CD4-positive, CD25-positive, alpha-beta regulatory T cell (primary cell): ENCODE measurements at regions not wholly inside any gene's neighbourhood (a gene's known extent, or its start where the extent isn't known, plus 50 kb on each side); places are given as distances from the start of the nearest gene placed in this dataset.
A peak's percentile ranks its signal among the peaks of the same experiment; 100 is the strongest.
"Not testable (repeated sequence)": the region's sequence is repeated elsewhere in the genome, so short reads cannot be mapped to it uniquely, and the experiment has no call there.

Experiments
- ATAC-seq, 2 donors: fragments of 150-1000 bp; cut with Tn5 transposase; one replicate each; pipeline ENCODE4 v1.10.0; 2021; ENCODE audit warnings: low read depth in 2 of 2, moderate number of reproducible peaks in 2 of 2, moderate library complexity in 1 of 2
- DNase-seq, 3 donors: peaks; one replicate each; pipeline versions ENCODE4 v3.0.0 to v3.0.0-alpha.2; 2012 to 2022; ENCODE audit warnings: mixed read lengths in 1 of 3
- H3K27ac ChIP-seq: one replicate; pipeline ENCODE4 v1.7.0; 2013; ENCODE audit warnings: mild to moderate bottlenecking, low read length; ENCODE audit not compliant: insufficient read depth, poor library complexity, severe bottlenecking
- H3K27me3 ChIP-seq: one replicate; pipeline ENCODE4 v1.7.0; 2013; ENCODE audit warnings: low read length; ENCODE audit not compliant: control insufficient read depth, insufficient read depth
- H3K36me3 ChIP-seq: one replicate; pipeline ENCODE4 v1.7.0; 2013; ENCODE audit warnings: mild to moderate bottlenecking, low read length, moderate library complexity; ENCODE audit not compliant: control insufficient read depth, insufficient read depth
- H3K4me1 ChIP-seq: 2 replicates; pipeline ENCODE4 v1.7.0; 2013; ENCODE audit warnings: mild to moderate bottlenecking, low read length; ENCODE audit not compliant: insufficient read depth, control insufficient read depth, poor library complexity, severe bottlenecking
- H3K4me3 ChIP-seq: one replicate; pipeline ENCODE4 v1.7.0; 2013; ENCODE audit warnings: low read depth, mild to moderate bottlenecking, low read length, moderate library complexity
- H3K9me3 ChIP-seq, 2 experiments: 1 replicate in 1 of 2; 2 replicates in 1 of 2; pipeline ENCODE4 v1.7.0; 2013; ENCODE audit warnings: low read length in 2 of 2, mild to moderate bottlenecking in 1 of 2, moderate library complexity in 1 of 2; ENCODE audit not compliant: control insufficient read depth in 2 of 2
- H3K27ac Mint-ChIP-seq, 3 donors: one replicate each; pipeline ENCODE4 v1.8.0; 2020 to 2022; ENCODE audit warnings: mild to moderate bottlenecking in 3 of 3, mixed read lengths in 3 of 3, moderate library complexity in 2 of 3
- H3K27me3 Mint-ChIP-seq: one replicate; pipeline ENCODE4 v1.8.0; 2022; ENCODE audit warnings: mild to moderate bottlenecking, mixed read lengths
- H3K36me3 Mint-ChIP-seq: one replicate; pipeline ENCODE4 v1.8.0; 2020; ENCODE audit warnings: mixed read lengths
- H3K4me1 Mint-ChIP-seq, 4 donors: one replicate each; pipeline ENCODE4 v1.8.0; 2020 to 2022; ENCODE audit warnings: mixed read lengths in 4 of 4, mild to moderate bottlenecking in 1 of 4
- H3K4me3 Mint-ChIP-seq, 4 donors: one replicate each; pipeline ENCODE4 v1.8.0; 2020 to 2022; ENCODE audit warnings: mild to moderate bottlenecking in 4 of 4, mixed read lengths in 4 of 4, moderate library complexity in 3 of 4
- H3K9me3 Mint-ChIP-seq, 7 donors: one replicate each; pipeline ENCODE4 v1.8.0; 2020 to 2022; ENCODE audit warnings: mixed read lengths in 7 of 7, mild to moderate bottlenecking in 3 of 7, moderate library complexity in 2 of 7

GRCh38 chr1:102174259-102174863, 177.6 kb upstream of the OLFM3 start:
- no peaks in the 10 kb centered on the region for H3K9me3 ChIP-seq
- peaks cover 0 to 4% (median 0%) of the 10 kb centered on the region in 7 donors for H3K9me3 Mint-ChIP-seq
- no peaks in the 10 kb centered on the region for H3K36me3 Mint-ChIP-seq
- no peaks in the 10 kb centered on the region for H3K27me3 Mint-ChIP-seq
- no peak overlapping the region for H3K4me3 ChIP-seq
- H3K27me3 ChIP-seq = no peaks in the 10 kb centered on the region
- DNase-seq (peak in 1 of 3 donors; percentile 7), ATAC-seq (no peak)
- H3K36me3 ChIP-seq = no peaks in the 10 kb centered on the region
- H3K27ac ChIP-seq = no peak overlapping the region
- H3K4me1 Mint-ChIP-seq = no peaks in the 10 kb centered on the region
- no peak overlapping the region for H3K27ac Mint-ChIP-seq
- H3K4me1 ChIP-seq = no peaks in the 10 kb centered on the region
- H3K4me3 Mint-ChIP-seq = no peak overlapping the region

GRCh38 chr1:102172200-102172599, 175.5 kb upstream of the OLFM3 start:
- no peak overlapping the region for H3K27ac Mint-ChIP-seq
- H3K9me3 Mint-ChIP-seq = peaks cover 0 to 8% (median 0%) of the 10 kb centered on the region in 7 donors
- Histone ChIP-seq H3K4me3 (no peak overlapping the region), H3K4me1 (no peaks in the 10 kb centered on the region), H3K27ac (no peak overlapping the region), H3K27me3 (no peaks in the 10 kb centered on the region), H3K9me3 (no peaks in the 10 kb centered on the region), H3K36me3 (no peaks in the 10 kb centered on the region)
- DNase-seq (no peak), ATAC-seq (no peak)
- H3K36me3 Mint-ChIP-seq = no peaks in the 10 kb centered on the region
- H3K27me3 Mint-ChIP-seq = peaks cover 5% of the 10 kb centered on the region
- no peak overlapping the region for H3K4me3 Mint-ChIP-seq
- no peaks in the 10 kb centered on the region for H3K4me1 Mint-ChIP-seq

DNA sequence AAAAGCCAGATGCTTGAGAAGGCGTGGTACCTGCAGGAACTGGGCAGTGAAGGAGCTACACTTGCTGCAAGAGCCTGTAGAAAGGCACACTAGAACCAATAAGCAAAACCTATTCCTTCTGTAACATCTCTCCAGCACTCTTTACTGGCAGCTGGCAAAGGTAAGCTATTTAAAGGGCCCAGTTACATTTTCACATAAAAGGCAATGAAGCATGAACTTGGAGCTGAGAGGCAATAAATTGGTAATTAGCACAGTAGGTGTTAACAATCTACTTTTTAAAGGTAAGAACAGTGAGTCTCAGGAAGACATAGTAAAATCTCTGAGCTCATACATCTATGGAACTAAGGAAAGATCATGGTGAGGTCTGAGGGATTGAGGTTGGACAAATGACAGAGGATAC, 167.1 kb upstream of the OLFM3 start:
- peaks cover 5% of the 10 kb centered on the region for H3K27me3 Mint-ChIP-seq
- H3K4me3 ChIP-seq = no peak overlapping the region
- H3K27ac ChIP-seq = no peak overlapping the region
- H3K4me1 Mint-ChIP-seq = no peaks in the 10 kb centered on the region
- no peak overlapping the region for H3K4me3 Mint-ChIP-seq
- no peak for ATAC-seq
- DNase-seq = no peak
- no peak overlapping the region for H3K27ac Mint-ChIP-seq
- H3K36me3 Mint-ChIP-seq = no peaks in the 10 kb centered on the region
- no peaks in the 10 kb centered on the region for H3K4me1 ChIP-seq
- H3K9me3 ChIP-seq = no peaks in the 10 kb centered on the region
- no peaks in the 10 kb centered on the region for H3K36me3 ChIP-seq
- H3K27me3 ChIP-seq = no peaks in the 10 kb centered on the region
- peaks cover 0 to 8% (median 3%) of the 10 kb centered on the region in 7 donors for H3K9me3 Mint-ChIP-seq

DNA sequence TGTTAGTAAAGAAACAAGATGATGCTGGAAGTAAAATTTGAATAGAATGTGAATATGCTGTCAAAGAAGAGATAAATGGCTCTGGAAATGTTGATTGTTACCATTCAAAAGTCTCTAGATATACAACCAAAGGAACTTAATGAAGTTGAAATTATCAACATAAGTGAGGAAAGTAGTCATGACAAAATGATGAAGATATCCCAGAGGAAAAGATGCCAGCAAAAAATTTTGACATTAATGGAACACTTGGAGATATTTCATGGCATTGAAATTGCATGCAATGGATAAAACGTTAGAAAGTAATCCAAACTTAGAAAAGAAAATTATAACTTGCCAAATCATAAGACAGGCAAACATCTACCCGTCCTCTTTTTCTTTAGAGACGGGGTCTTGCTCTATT, 154.5 kb upstream of the OLFM3 start:
- Histone ChIP-seq H3K4me3 (no peak overlapping the region), H3K9me3 (no peaks in the 10 kb centered on the region), H3K4me1 (no peaks in the 10 kb centered on the region), H3K27me3 (no peaks in the 10 kb centered on the region), H3K27ac (no peak overlapping the region), H3K36me3 (no peaks in the 10 kb centered on the region)
- no peaks in the 10 kb centered on the region for H3K27me3 Mint-ChIP-seq
- H3K27ac Mint-ChIP-seq = no peak overlapping the region
- no peaks in the 10 kb centered on the region for H3K4me1 Mint-ChIP-seq
- DNase-seq (no peak), ATAC-seq (no peak)
- peaks cover 1 to 7% (median 4%) of the 10 kb centered on the region in 7 donors for H3K9me3 Mint-ChIP-seq
- no peak overlapping the region for H3K4me3 Mint-ChIP-seq
- H3K36me3 Mint-ChIP-seq = no peaks in the 10 kb centered on the region

- no peak for DNase-seq
- Histone ChIP-seq H3K4me1 (no peaks in the 10 kb centered on the region), H3K9me3 (no peaks in the 10 kb centered on the region), H3K27ac (no peak overlapping the region), H3K4me3 (no peak overlapping the region), H3K36me3 (no peaks in the 10 kb centered on the region), H3K27me3 (no peaks in the 10 kb centered on the region)
- no peak for ATAC-seq
- Mint-ChIP-seq H3K27me3 (no peaks in the 10 kb centered on the region), H3K4me1 (no peaks in the 10 kb centered on the region), H3K27ac (no peak overlapping the region), H3K9me3 (peaks cover 0 to 9% (median 3%) of the 10 kb centered on the region in 7 donors), H3K36me3 (no peaks in the 10 kb centered on the region), H3K4me3 (no peak overlapping the region)
These were observed 124.2 kb upstream of the OLFM3 start for GRCh38 chr1:102120910-102121309.

DNA sequence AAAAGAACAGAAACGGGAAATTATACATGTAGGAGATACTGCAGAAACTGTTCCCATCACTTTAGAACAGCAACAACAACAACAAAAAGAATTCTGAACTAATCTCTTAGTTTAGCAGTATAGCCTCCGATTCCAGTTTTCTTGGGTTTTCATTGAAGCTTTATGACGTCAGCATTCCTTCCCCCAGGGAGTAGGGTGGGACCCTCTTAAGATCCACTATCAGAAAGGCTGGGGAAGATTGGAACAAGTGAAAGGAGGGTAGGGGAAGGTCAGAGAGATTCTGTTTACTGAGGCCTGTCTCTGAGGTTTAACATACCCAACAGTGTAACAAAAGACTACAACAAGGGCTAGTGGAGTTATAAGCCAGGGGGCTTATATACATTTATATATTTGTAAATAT, 121.4 kb upstream of the OLFM3 start:
- no peaks in the 10 kb centered on the region for H3K9me3 ChIP-seq
- Mint-ChIP-seq H3K27ac (no peak overlapping the region), H3K36me3 (no peaks in the 10 kb centered on the region), H3K9me3 (peaks cover 0 to 9% (median 2%) of the 10 kb centered on the region in 7 donors), H3K27me3 (no peaks in the 10 kb centered on the region), H3K4me3 (no peak overlapping the region), H3K4me1 (no peaks in the 10 kb centered on the region)
- H3K27me3 ChIP-seq = no peaks in the 10 kb centered on the region
- no peaks in the 10 kb centered on the region for H3K4me1 ChIP-seq
- no peaks in the 10 kb centered on the region for H3K36me3 ChIP-seq
- H3K4me3 ChIP-seq = no peak overlapping the region
- no peak overlapping the region for H3K27ac ChIP-seq
- DNase-seq = no peak
- ATAC-seq = no peak

DNA sequence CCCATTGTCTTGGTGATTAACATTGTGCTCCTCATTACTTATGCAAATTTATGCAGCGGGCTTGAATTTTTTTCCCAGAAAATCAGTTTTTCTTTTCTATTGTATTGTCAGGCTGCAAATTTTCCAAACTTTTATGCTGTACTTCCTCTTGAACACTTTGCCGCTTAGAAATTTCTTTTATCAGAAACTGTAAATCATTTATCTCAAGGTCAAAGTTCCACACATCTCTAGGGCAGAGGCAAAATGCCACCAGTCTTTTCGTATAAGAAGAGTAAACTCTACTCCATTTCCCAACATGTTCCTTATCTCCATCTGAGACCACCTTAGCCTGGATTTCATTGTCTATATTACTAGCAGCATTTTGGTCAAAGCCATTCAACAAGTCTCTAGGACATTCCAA, 113.9 kb upstream of the OLFM3 start:
- H3K27me3 ChIP-seq = no peaks in the 10 kb centered on the region
- H3K4me3 ChIP-seq = no peak overlapping the region
- no peak overlapping the region for H3K27ac ChIP-seq
- no peaks in the 10 kb centered on the region for H3K9me3 ChIP-seq
- no peaks in the 10 kb centered on the region for H3K4me1 Mint-ChIP-seq
- H3K36me3 ChIP-seq = no peaks in the 10 kb centered on the region
- H3K27ac Mint-ChIP-seq = no peak overlapping the region
- no peak for ATAC-seq
- H3K36me3 Mint-ChIP-seq = no peaks in the 10 kb centered on the region
- no peak overlapping the region for H3K4me3 Mint-ChIP-seq
- no peak for DNase-seq
- peaks cover 0 to 5% (median 4%) of the 10 kb centered on the region in 7 donors for H3K9me3 Mint-ChIP-seq
- H3K27me3 Mint-ChIP-seq = no peaks in the 10 kb centered on the region
- no peaks in the 10 kb centered on the region for H3K4me1 ChIP-seq

DNA sequence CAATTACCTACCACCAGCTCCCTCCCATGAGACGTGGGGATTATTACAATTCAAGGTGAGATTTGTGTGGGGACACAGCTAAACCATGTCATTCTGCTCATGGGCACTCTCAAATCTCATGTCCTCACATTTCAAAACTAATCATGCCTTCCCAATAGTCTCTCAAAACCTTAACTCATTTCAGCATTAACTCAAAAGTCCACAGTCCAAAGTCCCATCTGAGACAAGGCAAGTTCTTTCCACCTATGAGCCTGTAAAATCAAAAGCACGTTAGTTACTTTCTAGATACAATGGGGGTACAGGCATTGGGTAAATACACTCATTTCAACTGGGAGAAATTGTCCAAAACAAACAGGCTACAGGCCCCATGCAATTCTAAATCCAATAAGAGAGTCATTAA, 112.8 kb upstream of the OLFM3 start:
- H3K9me3 ChIP-seq, H3K36me3 Mint-ChIP-seq, ATAC-seq, H3K36me3 ChIP-seq, H3K4me3 ChIP-seq, H3K4me1 Mint-ChIP-seq, DNase-seq, H3K27me3 Mint-ChIP-seq, H3K4me3 Mint-ChIP-seq, H3K27me3 ChIP-seq, H3K4me1 ChIP-seq, H3K27ac Mint-ChIP-seq, H3K9me3 Mint-ChIP-seq, H3K27ac ChIP-seq: not testable (repeated sequence)
